SK-N-SH (cell line): ENCODE measurements at regions not wholly inside any gene's neighbourhood (a gene's known extent, or its start where the extent isn't known, plus 50 kb on each side); places are given as distances from the start of the nearest gene placed in this dataset.

Experiments
- CTCF ChIA-PET: fragments of 300-600, 350-600 bp; formaldehyde crosslinking; extraction: SDS; loops from one replicate; lab custom pipeline; 2021; lab: Yijun Ruan, JAX
- POLR2A ChIA-PET: fragments of 350-600 bp; sonication (Branson Sonifier 250); formaldehyde crosslinking; extraction: SDS; loops from one replicate; lab custom pipeline; 2020; ENCODE audit warnings: antibody characterized with exemption, inconsistent platforms; lab: Yijun Ruan, JAX
- DNase-seq: peaks from one replicate; pipeline ENCODE4 v3.0.0; 2012
- H2AFZ ChIP-seq: fragments of 200-600 bp; sonication (generic); 2 replicates; pipeline ENCODE4 v1.8.1; 2016; ENCODE audit warnings: antibody characterized with exemption, mild to moderate bottlenecking, low read depth
- H3F3A ChIP-seq: fragments of 200-600 bp; sonication (generic); replicated peaks from 2 replicates; pipeline ENCODE3; 2016; ENCODE audit warnings: antibody characterized with exemption, mild to moderate bottlenecking; ENCODE audit not compliant: insufficient read depth
- H3K27ac ChIP-seq, 2 experiments: fragments of 200-500 bp in 1 of 2; fragments of 200-600 bp in 1 of 2; sonication (Bioruptor generic) in 1 of 2; sonication (generic), shearing (Covaris generic) in 1 of 2; 2 replicates each; pipeline versions ENCODE4 v1.5.1 to v1.6.1; 2014 to 2016; ENCODE audit warnings: low read depth in 2 of 2, inconsistent platforms in 1 of 2, low read length in 1 of 2, mild to moderate bottlenecking in 1 of 2, mixed read lengths in 1 of 2
- H3K27me3 ChIP-seq: fragments of 200-600 bp; sonication (generic), shearing (Covaris generic); 2 replicates; pipeline ENCODE4 v1.6.1; 2016; ENCODE audit warnings: mixed run types; ENCODE audit not compliant: insufficient read depth
- H3K36me3 ChIP-seq, 2 experiments: fragments of 200-500 bp in 1 of 2; fragments of 200-600 bp in 1 of 2; sonication (Bioruptor generic) in 1 of 2; sonication (generic) in 1 of 2; replicated peaks in 1 of 2; 2 replicates each; pipeline versions ENCODE3 to v1.5.1; 2014 to 2016; ENCODE audit warnings: low read length in 1 of 2, mild to moderate bottlenecking in 1 of 2; ENCODE audit not compliant: insufficient read depth in 2 of 2, control insufficient read depth in 1 of 2
- H3K4me1 ChIP-seq, 2 experiments: fragments of 200-500 bp in 1 of 2; fragments of 200-600 bp in 1 of 2; sonication (Bioruptor generic) in 1 of 2; sonication (generic), shearing (Covaris generic) in 1 of 2; 2 replicates each; pipeline versions ENCODE4 v1.5.1 to v1.6.1; 2014 to 2016; ENCODE audit warnings: low read depth in 1 of 2, low read length in 1 of 2, mixed run types in 1 of 2; ENCODE audit not compliant: insufficient read depth in 2 of 2, control insufficient read depth in 1 of 2
- H3K4me2 ChIP-seq: fragments of 200-600 bp; sonication (generic), shearing (Covaris generic); 2 replicates; pipeline ENCODE4 v1.6.1; 2017; ENCODE audit warnings: mixed run types
- H3K4me3 ChIP-seq, 2 experiments: fragments of 200-500 bp in 1 of 2; fragments of 200-600 bp in 1 of 2; sonication (Bioruptor generic) in 1 of 2; sonication (generic), shearing (Covaris generic) in 1 of 2; 2 replicates each; pipeline versions ENCODE4 v1.5.1 to v1.8.1; 2014 to 2016; ENCODE audit warnings: low read depth in 2 of 2, inconsistent platforms in 1 of 2, low read length in 1 of 2, mild to moderate bottlenecking in 1 of 2, mixed read lengths in 1 of 2, moderate library complexity in 1 of 2
- H3K79me2 ChIP-seq: fragments of 200-600 bp; sonication (generic); 2 replicates; pipeline ENCODE4 v1.8.1; 2017; ENCODE audit warnings: mild to moderate bottlenecking; ENCODE audit not compliant: insufficient read depth
- H3K9ac ChIP-seq: fragments of 200-600 bp; sonication (generic); 2 replicates; pipeline ENCODE4 v1.6.1; 2017; ENCODE audit warnings: mixed run types
- H3K9me2 ChIP-seq: fragments of 200-600 bp; sonication (generic); 2 replicates; pipeline ENCODE4 v1.6.1; 2017; ENCODE audit warnings: mixed run types
- H3K9me3 ChIP-seq: fragments of 200-600 bp; sonication (generic); 2 replicates; pipeline ENCODE4 v1.6.1; 2017; ENCODE audit warnings: mixed run types, mild to moderate bottlenecking, moderate library complexity
- H4K20me1 ChIP-seq: fragments of 200-600 bp; sonication (generic); 2 replicates; pipeline ENCODE4 v1.6.1; 2017; ENCODE audit warnings: mild to moderate bottlenecking, mixed run types; ENCODE audit not compliant: insufficient read depth
- CTCF ChIP-seq: fragments of 200-600 bp; sonication (generic); IDR thresholded peaks from 2 replicates; pipeline ENCODE4 v1.6.1; 2017; ENCODE audit warnings: antibody characterized with exemption, mild to moderate bottlenecking, moderate library complexity
- FOSL2 ChIP-seq: IDR thresholded peaks from 2 replicates; pipeline ENCODE4 v1.4.0; 2012; ENCODE audit warnings: low read depth, mild to moderate bottlenecking, moderate library complexity, borderline replicate concordance
- FOXJ3 ChIP-seq: sonication (generic); formaldehyde crosslinking; IDR thresholded peaks from 2 replicates; pipeline ENCODE4 v1.5.1; 2020; ENCODE audit warnings: mild to moderate bottlenecking, missing genetic modification reagents
- GATA2 ChIP-seq: sonication (generic); formaldehyde crosslinking; IDR thresholded peaks from 2 replicates; pipeline ENCODE4 v1.5.0; 2020; ENCODE audit warnings: mild to moderate bottlenecking, missing genetic modification reagents
- JUND ChIP-seq: IDR thresholded peaks from 2 replicates; pipeline ENCODE4 v1.4.0; 2012
- MEF2A ChIP-seq: IDR thresholded peaks from 2 replicates; pipeline ENCODE4 v1.4.0; 2012; ENCODE audit warnings: low read depth, borderline replicate concordance
- MXI1 ChIP-seq: IDR thresholded peaks from 2 replicates; pipeline ENCODE4 v1.6.1; 2012; ENCODE audit warnings: mild to moderate bottlenecking, low read depth, low read length, improper control_type of control experiment
- NRF1 ChIP-seq: IDR thresholded peaks from 2 replicates; pipeline ENCODE4 v1.6.1; 2012; ENCODE audit warnings: low read depth, mild to moderate bottlenecking, low read length
- RFX5 ChIP-seq: IDR thresholded peaks from 2 replicates; pipeline ENCODE4 v1.6.1; 2012; ENCODE audit warnings: mild to moderate bottlenecking, improper control_type of control experiment, low read length
- SIN3A ChIP-seq: IDR thresholded peaks from 2 replicates; pipeline ENCODE4 v1.6.1; 2012; ENCODE audit warnings: low read depth, mild to moderate bottlenecking, low read length, moderate library complexity, borderline replicate concordance
- SMC3 ChIP-seq: IDR thresholded peaks from 2 replicates; pipeline ENCODE4 v1.6.1; 2012; ENCODE audit warnings: low read depth, low read length, improper control_type of control experiment
- TEAD4 ChIP-seq: IDR thresholded peaks from 2 replicates; pipeline ENCODE4 v1.4.0; 2012; ENCODE audit warnings: mild to moderate bottlenecking, borderline replicate concordance; ENCODE audit not compliant: insufficient read depth
- USF1 ChIP-seq: IDR thresholded peaks from 2 replicates; pipeline ENCODE4 v1.4.0; 2012; ENCODE audit warnings: low read depth, borderline replicate concordance
- ZBTB33 ChIP-seq: IDR thresholded peaks from 2 replicates; pipeline ENCODE4 v1.4.0; 2012; ENCODE audit warnings: low read depth, borderline replicate concordance
- WGBS: methylation state at CpG from one replicate; pipeline ENCODE4 v1.1.6; 2017; ENCODE audit warnings: low lambda C conversion rate; 5-methylcytosine and 5-hydroxymethylcytosine counted together

GRCh38 chr11:43574949-43575912 lies 105.3 kb upstream of the HSD17B12 start:
- ChIA-PET CTCF (interaction anchor here (0.6 to 5.1 kb wide), 13 partner anchors 9 to 519 kb away, joined by 3 to 46 read pairs (median 9); no protein-coding TSS in a partner anchor), POLR2A (no interaction called here)
- H3K9me2 ChIP-seq = no peaks in the 10 kb centered on the region
- no peaks in the 10 kb centered on the region for H3K36me3 ChIP-seq
- H3K4me2 ChIP-seq = peak overlapping the region; percentile 92
- H3K4me1 ChIP-seq = peaks cover 21 to 32% of the 10 kb centered on the region in 2 experiments; a peak in 3 of 4 replicates
- WGBS = 9% methylated on average over 36 of the region's 50 CpGs
- H3K27ac ChIP-seq = no peak overlapping the region
- peak; percentile 65 for TF ChIP-seq MXI1
- no peak for TF ChIP-seq SIN3A
- TF ChIP-seq TEAD4 = no peak
- TF ChIP-seq USF1 = peak; percentile 32; the same call in 1 of the 2 replicates
- no peak for TF ChIP-seq ZBTB33
- TF ChIP-seq RFX5 = peak; percentile 58; the same call in 1 of the 2 replicates
- no peaks in the 10 kb centered on the region for H3F3A ChIP-seq
- no peaks in the 10 kb centered on the region for H3K79me2 ChIP-seq
- H4K20me1 ChIP-seq = peaks cover 3% of the 10 kb centered on the region; the same call in 1 of the 2 replicates
- H3K4me3 ChIP-seq = peak overlapping the region; percentile 41 to 61
- peaks cover 65% of the 10 kb centered on the region for H3K27me3 ChIP-seq
- H3K9me3 ChIP-seq = no peaks in the 10 kb centered on the region
- DNase-seq = peak; percentile 83
- no peak overlapping the region for H3K9ac ChIP-seq
- H2AFZ ChIP-seq = peak overlapping the region; percentile 51; the same call in 1 of the 2 replicates

GRCh38 chr11:43575913-43576310 lies 104.6 kb upstream of the HSD17B12 start:
- Histone ChIP-seq H4K20me1 (peaks cover 3% of the 10 kb centered on the region; the same call in 1 of the 2 replicates), H3F3A (no peaks in the 10 kb centered on the region), H3K27ac (no peak overlapping the region), H3K27me3 (peaks cover 71% of the 10 kb centered on the region), H3K9ac (no peak overlapping the region)
- WGBS = 3% methylated on average over 11 of the region's 11 CpGs
- TF ChIP-seq USF1 (no peak), NRF1 (no peak), MXI1 (no peak), FOSL2 (no peak), GATA2 (CRISPR knock-in tag) (no peak), JUND (no peak), MEF2A (no peak), CTCF (no peak), FOXJ3 (CRISPR knock-in tag) (no peak), SMC3 (no peak)
- TF ChIP-seq, all 33 proteins: peak for 0
- peak overlapping the region; percentile 92 for H3K4me2 ChIP-seq
- CTCF ChIA-PET = interaction anchor here (0.6 to 5.1 kb wide), 9 partner anchors 10 to 518 kb away, joined by 3 to 46 read pairs (median 15); no protein-coding TSS in a partner anchor
- no peak overlapping the region for H2AFZ ChIP-seq
- H3K9me3 ChIP-seq = no peaks in the 10 kb centered on the region
- DNase-seq = no peak
- no peaks in the 10 kb centered on the region for H3K9me2 ChIP-seq
- no peaks in the 10 kb centered on the region for H3K36me3 ChIP-seq
- H3K4me1 ChIP-seq = peaks cover 21 to 36% of the 10 kb centered on the region in 2 experiments; a peak in 3 of 4 replicates
- POLR2A ChIA-PET = no interaction called here
- H3K79me2 ChIP-seq = no peaks in the 10 kb centered on the region
- H3K4me3 ChIP-seq = peak overlapping the region; percentile 41 to 61
